ES-I3 (cell line): ENCODE measurements at regions not wholly inside any gene's neighbourhood (a gene's known extent, or its start where the extent isn't known, plus 50 kb on each side); places are given as distances from the start of the nearest gene placed in this dataset.
"Not testable (repeated sequence)": the region's sequence is repeated elsewhere in the genome, so short reads cannot be mapped to it uniquely, and the experiment has no call there.

Source experiments
- H3K36me3 ChIP-seq: 2 replicates; pipeline ENCODE4 v1.6.1; 2013; ENCODE audit warnings: mild to moderate bottlenecking, low read length, control low read depth, moderate library complexity; ENCODE audit not compliant: insufficient read depth
- H3K4me1 ChIP-seq: 2 replicates; pipeline ENCODE4 v1.6.1; 2013; ENCODE audit warnings: mild to moderate bottlenecking, control low read depth, low read length; ENCODE audit not compliant: insufficient read depth
- H3K9ac ChIP-seq: 2 replicates; pipeline ENCODE4 v1.6.1; 2013; ENCODE audit warnings: low read depth, mild to moderate bottlenecking, low read length, moderate library complexity
- H3K9me3 ChIP-seq: 2 replicates; pipeline ENCODE4 v1.6.1; 2013; ENCODE audit warnings: mild to moderate bottlenecking, low read length, moderate library complexity; ENCODE audit not compliant: control insufficient read depth, insufficient read depth

DNA sequence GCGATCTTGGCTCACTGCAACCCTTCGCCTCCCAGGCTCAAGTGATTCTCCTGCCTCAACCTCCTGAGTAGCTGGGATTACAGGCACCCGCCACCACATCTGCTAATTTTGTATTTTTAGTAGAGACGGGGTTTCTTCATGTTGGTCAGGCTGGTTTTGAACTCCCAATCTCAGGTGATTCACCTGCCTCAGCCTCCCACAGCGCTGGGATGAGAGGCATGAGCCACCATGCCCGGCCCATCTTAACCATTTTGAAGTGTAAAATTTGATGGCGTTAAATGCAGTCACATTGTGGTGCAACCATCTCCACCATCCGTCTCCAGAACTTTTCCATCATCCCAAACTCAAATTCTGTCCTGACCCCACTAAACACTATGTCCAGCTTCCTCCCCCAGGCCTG, 61.8 kb upstream of the METTL9 start:
- not testable (repeated sequence) for H3K9ac ChIP-seq, H3K9me3 ChIP-seq, H3K36me3 ChIP-seq, H3K4me1 ChIP-seq

DNA sequence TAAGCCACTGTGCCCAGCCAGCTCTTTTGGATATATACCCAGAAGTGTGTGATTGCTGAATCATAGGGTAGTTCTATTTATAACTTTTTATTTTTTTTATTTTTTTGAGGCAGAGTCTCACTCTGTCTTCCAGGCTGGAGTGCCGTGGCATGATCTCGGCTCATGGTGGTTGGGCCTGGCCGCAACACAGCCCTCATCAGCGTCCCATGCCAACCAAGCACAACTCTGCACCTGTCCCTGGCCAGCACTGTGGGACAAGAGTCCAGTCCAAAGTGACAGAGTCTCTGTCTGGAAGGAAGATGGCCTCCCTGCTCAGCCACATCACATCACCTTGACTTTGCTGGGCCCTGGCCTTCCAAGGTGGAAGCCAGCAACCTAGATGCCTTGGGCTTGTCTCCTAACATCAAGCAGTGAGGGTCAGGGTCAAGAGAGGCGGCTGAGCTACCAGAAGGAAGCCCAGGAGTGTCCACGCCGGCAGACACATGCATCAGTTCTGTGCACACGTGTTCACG, 60.2 kb upstream of the METTL9 start:
- H3K9ac ChIP-seq, H3K36me3 ChIP-seq, H3K9me3 ChIP-seq, H3K4me1 ChIP-seq: not testable (repeated sequence)

DNA sequence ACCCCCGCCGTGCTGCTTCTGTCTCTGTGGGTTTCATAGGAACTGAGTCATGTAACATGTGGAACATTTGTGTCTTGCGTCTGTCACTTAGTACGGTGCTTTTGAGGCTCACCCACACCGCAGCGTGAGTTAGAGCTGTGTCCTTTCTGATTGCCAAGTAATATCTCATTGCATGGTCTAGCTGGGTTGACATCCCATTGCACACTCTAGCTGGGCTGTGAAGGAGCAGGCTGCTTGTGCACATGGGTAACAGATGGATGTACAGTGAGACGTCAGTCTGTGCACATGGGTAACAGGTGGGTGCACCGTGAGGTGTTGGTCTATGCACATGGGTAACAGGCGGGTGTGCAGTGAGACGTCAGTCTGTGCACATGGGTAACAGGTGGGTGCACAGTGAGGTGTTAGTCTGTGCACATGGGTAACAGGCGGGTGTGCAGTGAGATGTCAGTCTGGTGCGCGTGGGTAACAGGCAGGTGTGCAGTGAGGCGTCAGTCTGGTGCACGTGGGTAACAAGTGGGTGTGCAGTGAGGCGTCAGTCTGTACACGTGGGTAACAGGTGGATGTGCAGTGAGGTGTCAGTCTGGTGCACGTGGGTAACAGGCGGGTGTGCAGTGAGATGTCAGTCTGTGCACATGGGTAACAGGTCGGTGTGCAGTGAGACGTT, 58.5 kb upstream of the METTL9 start:
- not testable (repeated sequence) for H3K36me3 ChIP-seq, H3K9me3 ChIP-seq, H3K9ac ChIP-seq, H3K4me1 ChIP-seq

DNA sequence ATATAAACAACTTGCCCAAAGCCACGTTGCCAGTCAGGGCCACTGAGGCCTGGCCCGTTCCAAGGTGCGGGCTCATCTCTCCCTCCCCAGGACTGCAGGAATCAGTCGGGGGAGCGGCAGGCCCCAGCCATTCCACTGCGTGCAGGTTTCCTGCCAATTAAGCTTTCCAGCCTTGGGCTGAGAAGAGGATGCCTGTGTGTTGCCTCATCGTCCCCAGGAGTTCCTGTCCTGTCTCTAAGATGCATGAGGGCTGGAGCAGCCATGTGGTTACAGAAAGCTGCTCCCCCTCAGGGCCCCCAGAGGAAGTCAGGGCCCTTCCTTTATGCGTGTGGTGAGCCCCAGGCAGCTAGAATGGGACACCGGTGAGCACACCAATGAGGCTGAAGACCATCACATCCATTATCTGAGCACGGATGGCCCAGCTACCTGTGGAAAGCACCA, 57.7 kb upstream of the METTL9 start:
- not testable (repeated sequence) for H3K9ac ChIP-seq, H3K9me3 ChIP-seq, H3K4me1 ChIP-seq, H3K36me3 ChIP-seq

DNA sequence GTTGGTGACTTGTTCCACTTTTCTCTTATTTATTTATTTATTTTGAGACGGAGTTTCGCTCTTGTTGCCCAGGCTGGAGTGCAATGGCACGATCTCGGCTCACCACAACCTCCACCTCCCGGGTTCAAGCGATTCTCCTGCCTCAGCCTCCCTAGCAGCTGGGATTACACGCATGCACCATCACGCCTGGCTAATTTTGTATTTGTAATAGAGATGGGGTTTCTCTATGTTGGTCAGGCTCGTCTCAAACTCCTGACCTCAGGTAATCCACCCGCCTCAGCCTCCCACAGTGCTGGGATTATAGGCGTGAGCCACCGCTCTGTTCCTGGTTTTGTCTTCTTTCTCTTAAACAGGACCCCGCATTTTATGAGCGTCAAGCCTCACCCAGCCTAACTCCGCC, 57.3 kb upstream of the METTL9 start:
- not testable (repeated sequence) for H3K36me3 ChIP-seq, H3K9me3 ChIP-seq, H3K4me1 ChIP-seq, H3K9ac ChIP-seq

DNA sequence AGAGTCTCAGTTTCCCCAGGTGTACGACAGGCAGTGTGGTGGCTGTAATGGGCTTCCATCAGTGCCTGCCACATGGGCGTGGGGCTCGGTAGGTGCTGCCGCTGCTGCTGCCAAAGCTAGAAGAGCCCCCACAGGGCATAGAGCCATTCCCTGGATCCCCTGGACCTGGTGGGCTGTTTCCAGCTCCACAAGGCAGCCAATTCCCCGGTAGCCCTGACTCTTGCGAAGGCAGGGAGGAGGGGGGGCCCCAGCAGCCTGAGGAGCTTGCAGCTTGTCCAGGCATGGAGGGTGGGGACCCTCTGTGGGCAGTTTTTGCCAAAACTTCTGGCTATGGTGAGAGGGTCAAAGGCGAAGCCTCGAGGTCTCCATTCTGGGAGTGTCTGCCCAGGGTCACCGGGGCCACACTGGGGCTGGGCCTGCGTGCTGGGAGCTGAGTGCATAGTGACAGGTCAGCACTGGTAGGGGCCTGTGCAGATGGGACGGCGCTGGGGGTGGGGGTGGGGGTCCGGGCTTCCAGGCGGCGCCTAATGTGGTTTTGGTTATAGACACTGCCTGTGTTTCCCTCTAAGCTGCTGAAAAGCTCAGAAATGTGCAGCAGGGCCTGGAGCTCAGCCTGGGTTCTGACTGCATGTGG, 56.8 kb upstream of the METTL9 start:
- not testable (repeated sequence) for H3K4me1 ChIP-seq, H3K36me3 ChIP-seq, H3K9me3 ChIP-seq, H3K9ac ChIP-seq

DNA sequence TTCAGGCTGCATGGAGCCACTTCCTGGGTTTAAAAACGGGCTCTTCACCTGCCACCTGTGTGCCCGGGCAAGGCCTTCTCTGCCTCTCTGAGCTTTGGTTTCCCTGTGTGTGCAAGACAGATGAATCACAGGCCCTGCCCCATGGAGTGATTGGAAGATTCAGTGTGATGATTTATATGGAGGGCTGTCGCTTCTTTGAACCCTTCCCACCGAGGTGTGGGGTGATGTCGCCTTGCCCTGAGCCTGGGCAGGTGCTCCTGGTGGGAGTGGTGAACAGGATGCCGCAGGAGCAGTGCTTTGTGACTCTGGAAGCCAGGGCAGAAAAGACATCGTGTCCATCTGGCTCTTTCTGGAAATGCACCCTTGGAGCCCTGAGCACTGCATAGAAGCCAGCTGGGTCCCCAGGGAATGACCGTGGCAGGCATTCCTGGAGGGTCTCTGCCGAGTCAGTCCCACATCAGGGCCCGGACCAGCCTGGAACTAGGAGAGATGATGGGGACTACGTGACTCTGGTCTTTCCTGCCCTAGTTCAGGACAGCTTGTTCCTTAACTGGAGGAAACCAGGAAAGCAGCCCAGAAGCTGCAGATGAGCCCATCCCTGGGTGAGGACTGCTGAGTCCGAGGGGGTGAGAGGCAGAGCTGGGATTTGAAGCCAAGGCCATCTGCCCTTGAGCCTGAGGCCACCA, 56.1 kb upstream of the METTL9 start:
- not testable (repeated sequence) for H3K9me3 ChIP-seq, H3K4me1 ChIP-seq, H3K9ac ChIP-seq, H3K36me3 ChIP-seq

DNA sequence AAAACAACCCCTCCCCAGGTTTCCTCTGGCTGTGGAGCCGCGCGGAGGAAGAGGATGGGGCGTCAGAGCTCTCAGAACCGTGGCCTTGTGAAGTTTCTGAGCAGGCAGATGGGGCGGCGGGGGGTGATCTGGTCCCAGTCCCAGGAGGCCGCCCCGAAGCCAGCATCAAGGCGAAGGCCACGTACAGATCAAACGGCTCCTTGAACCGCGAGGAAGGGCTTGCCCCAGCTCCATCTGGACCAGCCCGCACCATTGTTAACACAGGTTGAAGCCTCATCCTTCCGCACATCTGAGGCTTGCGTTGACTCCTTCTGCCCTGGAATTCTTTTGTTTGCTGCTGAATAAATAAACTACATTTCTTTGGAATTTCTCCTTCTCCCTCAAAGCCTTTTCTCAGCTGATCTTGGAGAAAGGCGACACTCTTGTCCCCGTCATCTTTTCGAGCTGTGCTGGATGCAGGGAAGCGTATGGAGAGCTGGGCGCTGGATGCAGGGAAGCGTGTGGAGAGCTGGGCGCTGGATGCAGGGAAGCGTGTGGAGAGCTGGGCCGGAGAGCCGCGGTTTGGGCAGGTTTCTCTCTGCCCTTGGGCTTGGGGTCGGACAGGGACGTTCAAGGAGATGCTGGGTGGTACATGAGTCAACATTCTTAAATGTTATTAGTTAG, 53.6 kb upstream of the METTL9 start:
- not testable (repeated sequence) for H3K4me1 ChIP-seq, H3K9me3 ChIP-seq, H3K9ac ChIP-seq, H3K36me3 ChIP-seq

DNA sequence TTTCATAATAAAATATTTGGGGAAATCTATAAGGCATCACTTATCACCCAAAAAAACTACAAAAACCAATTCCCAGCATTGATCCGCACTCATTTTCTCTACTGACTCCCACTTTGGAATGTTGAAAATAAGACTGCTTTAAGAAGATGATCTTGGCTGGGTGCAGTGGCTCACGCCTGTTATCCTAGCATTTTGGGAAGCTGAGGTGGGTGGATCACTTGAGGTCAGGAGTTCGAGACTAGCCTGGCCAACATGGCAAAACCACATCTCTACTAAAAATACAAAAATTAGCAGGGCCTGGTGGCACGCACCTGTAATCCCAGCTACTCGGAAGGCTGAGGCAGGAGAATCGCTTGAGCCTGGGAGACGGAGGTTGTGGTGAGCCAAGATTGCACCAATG, 50.0 kb upstream of the METTL9 start:
- not testable (repeated sequence) for H3K4me1 ChIP-seq, H3K36me3 ChIP-seq, H3K9ac ChIP-seq, H3K9me3 ChIP-seq
